ENCODE measurements at regions not wholly inside any gene's neighbourhood (a gene's known extent, or its start where the extent isn't known, plus 50 kb on each side); places are given as distances from the start of the nearest gene placed in this dataset.

DNA sequence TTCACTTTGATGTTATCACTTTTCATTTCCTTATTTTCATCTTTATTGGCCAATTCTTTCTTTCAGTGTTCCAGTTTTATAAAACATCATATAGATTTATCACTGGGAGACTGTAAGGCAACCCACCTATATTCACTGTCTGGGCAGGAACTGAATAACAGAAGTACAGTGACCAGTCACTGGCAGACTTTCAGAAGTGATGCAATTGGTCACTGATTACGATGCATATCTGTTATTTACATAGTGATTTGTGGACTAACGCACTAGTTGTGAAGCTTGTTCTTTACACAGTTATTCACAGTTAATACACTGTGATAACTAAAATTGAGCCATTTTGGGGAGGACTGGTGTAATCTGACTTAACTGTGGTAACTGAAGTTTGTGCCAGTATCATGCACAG, 190.2 kb upstream of the DPH6 start:
- DNase-seq = no peak

DNA sequence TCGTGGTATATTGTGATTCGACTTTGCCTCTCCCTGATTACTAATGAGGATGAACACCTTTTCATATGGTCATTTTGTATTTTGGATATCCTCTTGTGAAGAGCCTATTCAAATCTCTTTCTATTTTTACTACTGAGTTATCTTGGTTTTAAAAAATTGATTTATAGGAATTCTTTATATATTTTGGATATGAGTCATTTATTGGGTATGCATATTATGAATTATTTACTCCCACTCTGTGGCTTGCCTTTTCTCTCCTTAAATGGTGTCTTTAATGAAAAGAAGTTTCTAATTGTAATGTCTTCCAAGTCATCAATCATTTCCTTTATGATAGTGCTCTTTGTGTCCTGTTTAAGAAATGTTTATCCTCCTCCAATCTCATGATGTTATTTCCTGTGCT, 191.5 kb upstream of the DPH6 start:
- DNase-seq = no peak

DNA sequence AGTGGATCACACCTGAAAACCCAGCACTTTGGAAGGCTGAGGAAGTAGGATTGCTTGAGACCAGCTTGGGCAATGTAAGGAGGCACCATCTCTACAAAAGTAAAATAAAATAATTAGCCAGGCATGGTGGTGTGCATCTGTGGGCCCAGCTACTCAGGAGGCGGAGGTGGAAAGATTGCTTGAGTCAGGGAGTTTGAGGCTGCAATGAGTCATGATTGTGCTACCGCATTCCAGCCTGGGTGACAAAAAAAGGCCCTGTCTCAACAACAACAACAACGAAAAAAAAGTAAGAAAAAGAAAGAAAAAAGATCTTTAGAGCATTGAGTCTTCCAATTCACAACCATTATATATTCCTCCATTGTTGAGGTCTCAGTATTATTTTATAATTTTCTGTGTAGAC, 192.4 kb upstream of the DPH6 start:
- no peak for DNase-seq

DNA sequence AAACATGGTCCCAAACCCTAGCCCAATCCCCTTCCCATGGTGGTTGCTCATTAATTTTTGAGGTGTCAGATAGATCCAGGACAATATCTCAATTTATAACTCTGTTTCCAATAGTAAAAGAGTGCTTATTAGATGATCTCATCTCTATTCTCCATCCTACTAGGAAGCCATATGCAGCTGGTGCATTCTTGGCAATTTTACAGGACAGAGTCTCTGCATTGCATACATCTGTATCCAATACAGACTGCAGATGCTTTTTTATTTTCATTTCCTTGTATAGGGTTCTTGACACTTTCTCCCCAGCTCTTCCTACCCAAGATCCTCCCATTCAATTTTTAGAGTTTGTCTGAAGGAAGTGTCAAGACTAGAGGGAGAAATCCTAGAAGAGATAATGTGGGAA, 194.8 kb upstream of the DPH6 start:
- DNase-seq = no peak

DNA sequence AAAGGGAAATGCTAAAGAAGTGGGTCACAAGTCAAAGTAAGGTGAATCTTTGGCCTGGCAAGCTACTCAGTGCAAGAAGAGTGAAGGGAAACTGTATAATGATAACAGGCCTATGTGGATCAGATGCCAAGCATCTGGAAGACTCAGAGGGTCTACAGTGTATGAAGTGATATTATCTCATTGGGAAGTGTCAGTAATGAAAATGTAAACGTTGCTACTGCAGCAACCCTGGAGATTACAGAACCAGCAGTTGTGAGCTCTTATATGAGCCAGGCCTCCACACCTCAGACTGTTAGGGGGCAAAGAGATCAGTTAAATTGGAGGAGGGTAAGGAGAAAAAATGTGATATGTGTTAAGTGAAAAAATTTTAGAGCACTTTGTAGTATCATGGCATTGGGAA, 195.4 kb upstream of the DPH6 start:
- no peak for DNase-seq

DNA sequence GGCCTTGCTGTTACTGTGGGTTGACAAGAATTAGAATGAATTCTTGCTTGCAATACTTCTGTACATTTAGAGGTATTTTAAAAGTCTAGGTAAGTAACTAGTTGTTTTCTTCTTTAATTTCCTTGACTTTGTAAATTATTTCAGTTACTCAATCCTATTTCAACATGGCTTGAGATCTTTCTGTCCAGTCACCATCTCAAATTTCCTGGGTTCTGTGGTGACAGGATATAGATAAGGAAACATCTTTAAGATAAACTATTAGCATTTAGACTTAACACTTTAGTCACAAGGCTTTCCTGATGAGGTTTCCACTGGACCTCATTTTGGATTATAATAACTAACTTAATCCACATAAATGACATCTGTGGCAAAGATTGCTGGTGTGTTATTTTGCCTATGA, 195.9 kb upstream of the DPH6 start:
- no peak for DNase-seq

DNA sequence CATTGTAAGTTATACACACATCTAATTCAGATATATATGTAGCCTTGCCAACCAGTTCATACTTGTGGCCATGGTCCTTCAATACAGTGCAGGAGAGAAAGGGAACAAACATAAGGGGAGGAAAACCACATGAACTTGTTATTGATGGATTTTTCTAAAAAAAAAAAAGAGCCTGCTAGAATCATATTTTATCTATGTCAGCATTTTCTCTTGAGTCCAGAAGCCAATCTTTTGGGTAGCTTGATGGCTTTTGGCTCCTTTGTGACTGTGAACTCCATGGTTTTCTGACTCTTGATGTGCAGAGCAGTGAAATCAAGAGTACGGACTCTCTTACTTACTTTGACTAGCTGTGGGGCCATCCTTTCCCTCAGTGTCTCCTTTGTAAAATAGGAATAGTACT, 197.4 kb upstream of the DPH6 start:
- no peak for DNase-seq

DNA sequence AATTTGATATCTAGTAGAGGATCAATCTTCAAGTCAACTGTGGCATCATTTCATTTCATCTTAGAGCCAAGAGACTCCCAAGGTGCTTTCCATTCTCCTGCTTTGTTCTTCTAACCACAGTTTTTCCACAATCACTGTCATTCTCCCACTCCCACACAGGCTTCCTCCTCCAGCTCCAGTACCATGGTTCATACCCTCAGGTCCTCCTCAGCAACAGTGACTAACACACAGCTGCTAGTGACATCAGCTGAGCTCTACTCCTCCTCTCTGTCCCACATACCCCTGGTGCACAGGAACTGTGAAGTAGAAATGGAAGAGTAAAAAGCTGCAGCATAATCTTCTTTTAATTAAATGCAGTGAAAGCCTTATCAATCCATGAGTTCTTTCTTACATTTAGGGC, 200.2 kb upstream of the DPH6 start:
- DNase-seq = no peak

DNA sequence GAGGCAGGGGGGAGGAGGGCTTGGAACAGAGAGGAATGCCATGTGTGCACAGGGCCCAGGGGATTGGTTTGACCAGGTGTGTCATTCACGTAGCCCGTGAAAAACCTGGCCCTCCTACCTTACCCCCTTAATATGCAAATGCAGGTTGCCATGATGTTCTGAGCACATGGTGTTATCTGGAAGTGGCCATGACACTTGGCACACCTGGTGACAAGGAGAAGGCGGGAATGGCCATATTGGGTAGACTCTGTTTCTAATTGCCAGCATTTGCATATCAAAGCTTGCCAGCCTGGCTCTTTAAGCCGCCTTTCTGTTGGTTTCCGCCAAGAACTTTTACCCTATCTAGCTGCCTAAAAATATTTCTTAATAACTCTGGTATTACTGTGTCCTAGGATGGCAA, 202.1 kb upstream of the DPH6 start:
- DNase-seq = no peak

DNA sequence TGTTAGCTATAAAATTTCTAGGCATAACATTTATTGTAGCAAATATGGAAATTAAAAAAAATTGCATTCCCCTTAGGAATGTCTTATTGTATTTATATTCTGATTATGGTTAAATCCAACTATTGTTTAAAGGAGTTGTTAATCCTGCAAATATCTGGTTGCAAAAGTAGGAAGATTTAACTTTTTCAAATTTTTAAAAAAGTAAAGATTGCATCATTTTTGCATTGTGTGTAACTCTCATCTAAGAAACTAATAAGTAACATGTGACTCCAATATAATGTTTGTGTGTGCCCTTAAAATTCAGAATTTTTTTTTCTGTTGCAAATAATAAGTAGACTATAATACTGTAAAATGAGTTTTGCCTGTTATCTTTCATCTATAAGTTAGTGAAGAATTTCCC, 204.1 kb upstream of the DPH6 start:
- no peak for DNase-seq

DNA sequence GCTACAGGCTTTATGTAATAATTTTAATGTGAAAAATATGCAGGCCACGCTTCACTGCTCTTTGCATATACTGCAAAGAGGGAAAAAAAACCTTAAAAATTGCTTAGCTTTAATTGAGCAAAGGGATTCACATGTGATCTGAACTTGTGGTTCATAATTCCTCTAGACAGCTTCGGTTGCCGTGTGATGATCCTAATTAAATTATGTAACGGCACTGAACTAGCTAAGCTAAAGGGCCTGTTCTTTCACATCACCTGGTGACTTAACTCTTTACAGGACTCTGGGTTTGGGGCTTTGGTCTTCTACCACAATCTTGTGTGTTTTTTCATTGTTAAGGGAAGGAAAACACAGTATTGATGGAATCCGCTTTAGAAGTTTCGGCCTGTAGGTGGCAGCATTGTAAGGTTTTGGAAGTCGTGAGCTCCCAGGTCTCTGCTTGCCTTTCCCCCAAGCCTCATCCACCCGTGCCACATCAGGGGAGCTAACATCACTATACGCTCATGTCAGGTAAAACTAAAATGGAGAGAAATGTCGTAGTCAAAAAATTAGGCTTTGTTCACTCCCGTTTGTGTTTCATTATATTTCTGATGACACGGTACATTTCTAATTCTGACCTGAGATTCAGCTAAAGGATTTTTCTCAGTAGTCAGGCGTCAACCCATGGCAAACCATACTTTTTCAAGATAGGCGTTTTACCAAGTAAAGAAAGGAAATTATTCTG, 205.6 kb upstream of the DPH6 start:
- DNase-seq = peak; percentile 32

DNA sequence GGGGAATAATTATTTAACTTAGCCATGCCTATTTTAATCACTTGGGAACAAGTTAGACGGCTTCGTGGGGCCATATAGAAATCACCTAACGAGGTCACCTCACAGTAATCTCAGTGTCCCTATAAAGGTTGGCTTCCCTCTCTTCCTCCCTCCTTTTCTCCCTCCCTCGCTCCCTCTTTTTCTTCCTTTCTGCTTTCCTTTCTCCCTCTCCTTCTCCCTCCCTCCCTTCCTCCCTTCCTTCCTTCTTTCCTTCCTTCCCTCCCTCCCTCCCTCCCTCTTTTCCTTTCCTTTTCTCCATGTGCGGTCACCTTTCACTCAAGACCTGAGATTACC, 206.1 kb upstream of the DPH6 start:
- DNase-seq = no peak

DNA sequence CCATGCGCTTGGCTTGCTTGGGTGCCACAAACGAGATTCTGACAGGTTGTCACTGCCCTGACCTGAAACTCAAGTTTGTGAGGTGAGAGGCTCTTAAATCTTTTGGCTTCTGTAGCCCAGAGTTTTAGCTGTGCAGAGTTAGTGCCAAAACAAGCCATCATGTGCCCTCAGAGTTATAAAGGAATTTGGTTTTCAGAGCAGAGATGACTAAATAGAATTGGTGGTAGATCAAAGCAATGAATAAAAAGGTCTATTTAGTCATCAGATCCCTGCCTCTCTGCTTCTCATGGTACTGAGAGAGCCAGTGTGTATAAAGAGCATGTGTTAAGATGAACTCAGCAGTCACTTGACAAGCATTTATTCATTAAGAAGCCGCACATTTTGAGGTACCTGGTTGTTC, 207.5 kb upstream of the DPH6 start:
- no peak for DNase-seq

DNA sequence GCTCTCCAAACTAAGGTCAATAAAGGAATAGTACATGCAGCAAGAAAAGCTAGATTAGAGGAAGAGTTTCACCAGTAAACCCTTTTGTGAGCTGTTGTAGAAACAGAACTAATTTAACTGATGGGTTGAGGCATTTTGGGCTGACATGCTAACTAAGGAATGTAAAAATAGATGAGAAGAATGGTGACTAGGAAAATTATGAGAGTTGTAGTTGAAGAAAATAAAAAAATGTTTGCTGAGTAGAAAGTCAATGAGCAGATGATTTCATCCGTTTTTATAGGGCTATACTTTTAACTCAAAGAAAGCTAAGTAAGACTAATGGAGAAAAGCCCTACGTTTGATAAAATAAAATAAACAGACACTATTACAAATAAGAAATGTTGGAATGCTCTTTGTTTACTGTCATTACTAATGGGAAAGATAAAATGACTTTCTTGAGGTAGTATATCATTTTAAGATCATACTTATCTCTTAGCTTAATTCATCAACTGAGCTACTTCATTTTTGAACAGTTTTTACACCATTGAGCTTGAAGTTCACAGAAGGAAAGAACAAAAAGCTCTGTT, 209.4 kb upstream of the DPH6 start:
- DNase-seq = no peak

DNA sequence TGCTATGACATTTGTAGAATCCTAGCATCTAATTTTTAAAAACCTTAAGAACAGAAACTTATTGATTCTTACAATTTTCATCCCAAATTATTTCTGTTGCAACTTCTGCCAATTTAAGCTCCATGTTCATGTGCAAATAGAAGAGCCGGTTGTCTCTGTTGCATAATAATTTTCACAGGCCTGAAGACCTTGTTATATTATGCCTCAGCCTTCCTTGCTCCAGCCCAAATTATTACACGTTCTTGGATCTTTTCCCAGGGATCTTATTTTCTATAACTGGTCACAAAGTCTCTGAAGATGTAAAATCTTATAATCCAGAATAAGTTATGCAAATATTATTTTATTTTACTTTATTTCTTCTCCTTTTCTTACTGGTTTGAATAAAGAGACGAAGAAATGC, 210.7 kb upstream of the DPH6 start:
- no peak for DNase-seq

DNA sequence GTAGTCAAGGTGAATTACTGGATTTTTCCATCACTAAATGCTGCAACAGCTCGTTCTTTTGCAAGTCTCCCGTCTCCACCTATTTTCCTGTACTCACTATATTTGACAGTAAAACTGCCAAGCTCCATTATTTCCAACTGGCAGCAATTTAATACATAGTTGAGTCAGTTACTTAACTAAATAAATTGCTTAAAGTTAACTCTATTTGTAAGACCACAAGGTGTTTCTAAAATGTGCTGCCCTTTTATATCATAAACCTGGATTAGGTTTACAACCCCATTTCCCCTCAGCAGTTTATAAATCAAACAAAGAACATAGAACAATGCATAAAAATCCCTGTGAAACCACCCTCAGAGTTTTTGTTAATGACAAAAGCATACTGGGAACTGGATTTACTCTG, 211.4 kb upstream of the DPH6 start:
- DNase-seq = no peak

DNA sequence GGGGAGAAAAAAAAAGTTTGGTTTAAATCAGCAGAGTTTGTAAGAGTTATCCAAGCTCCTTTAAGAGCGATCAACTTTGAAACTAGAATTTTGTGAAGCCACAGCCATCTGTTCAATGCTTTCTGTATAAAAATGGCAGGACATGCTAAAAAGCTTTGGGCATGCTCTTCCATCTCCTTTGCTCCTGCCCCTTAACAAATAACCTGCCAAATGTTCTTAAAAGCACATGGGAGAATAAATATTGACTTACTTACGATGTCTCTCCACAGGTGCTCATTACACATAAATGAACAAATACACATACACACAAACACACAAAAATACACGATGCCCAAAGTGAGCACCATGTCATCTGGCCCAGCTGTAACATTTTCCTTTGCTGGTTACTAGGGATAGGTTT, 211.8 kb upstream of the DPH6 start:
- DNase-seq = no peak

DNA sequence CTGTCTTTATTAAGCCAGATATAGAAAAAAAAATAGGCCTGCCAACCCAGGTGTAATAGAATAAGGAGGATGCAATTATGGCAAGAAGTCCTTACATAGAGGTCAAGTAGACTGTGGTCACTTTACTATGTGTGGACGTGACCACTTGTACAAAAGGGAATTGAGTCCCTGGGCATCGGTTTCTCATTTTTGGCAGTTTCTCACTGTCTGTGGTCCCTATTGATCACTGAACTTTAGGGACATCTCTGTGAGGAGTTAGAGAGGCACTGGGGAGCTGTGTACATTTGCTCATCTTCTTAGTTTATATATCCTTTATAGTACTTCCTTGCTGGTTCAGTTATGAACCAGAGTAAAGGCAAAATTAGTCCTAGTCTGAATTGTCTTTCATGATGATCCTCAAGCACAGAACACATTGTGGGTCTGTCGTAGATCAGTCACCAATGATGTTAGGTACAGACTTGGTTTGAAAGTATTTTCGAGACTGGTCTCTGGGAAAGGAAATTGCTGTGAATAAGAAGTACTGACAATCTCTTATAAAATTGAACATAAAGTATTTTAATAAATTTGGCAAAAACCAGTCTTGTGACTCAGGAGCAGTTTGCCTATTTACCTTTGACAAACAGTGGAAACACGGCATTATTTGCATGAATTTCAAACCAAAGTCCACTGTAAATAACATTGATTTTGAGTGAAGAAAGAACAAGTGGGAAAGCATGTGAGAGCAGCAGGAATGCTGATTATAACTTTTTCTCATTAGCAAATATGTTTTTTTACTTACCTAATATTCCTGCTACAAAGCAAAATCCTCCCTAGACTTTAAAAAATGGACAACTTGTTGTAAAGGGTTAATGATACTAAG, 218.9 kb upstream of the DPH6 start:
- no peak for DNase-seq

DNA sequence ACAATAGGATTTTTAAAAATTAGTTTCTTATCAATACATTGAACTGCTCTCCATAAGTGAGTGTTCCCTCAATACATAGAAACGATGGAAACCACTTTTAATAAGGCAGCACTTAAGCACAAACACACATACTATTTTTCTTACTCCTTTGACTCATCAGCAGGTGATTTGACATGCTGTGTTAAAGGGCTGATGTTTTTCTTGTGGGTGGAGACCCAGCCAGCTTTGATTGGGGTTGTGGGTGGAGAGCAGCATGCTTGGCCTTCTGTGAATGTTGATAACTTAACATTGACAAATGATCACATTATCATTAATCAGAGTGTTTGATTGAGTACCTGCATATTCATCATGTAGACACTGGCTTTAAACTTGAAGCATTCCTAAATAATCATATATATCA, 223.0 kb upstream of the DPH6 start:
- no peak for DNase-seq

DNA sequence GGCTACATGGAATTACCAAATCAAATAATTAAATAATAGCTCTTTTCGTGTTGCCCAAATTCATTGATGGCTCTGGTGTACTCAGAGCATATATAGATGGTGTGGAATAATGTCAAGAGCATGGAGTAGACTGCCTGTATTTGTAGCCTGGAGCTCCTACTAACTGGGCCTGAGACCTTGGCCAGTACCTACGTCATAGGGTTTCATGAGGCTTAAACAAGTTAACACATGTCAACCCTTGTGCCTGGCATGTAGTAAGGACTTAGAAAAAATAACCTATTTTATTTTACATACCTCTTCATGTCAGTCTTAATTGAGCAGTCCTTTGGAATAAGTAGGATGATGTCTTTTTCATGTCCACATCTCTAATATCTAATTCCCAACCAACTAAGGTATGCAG, 223.7 kb upstream of the DPH6 start:
- DNase-seq = no peak

DNA sequence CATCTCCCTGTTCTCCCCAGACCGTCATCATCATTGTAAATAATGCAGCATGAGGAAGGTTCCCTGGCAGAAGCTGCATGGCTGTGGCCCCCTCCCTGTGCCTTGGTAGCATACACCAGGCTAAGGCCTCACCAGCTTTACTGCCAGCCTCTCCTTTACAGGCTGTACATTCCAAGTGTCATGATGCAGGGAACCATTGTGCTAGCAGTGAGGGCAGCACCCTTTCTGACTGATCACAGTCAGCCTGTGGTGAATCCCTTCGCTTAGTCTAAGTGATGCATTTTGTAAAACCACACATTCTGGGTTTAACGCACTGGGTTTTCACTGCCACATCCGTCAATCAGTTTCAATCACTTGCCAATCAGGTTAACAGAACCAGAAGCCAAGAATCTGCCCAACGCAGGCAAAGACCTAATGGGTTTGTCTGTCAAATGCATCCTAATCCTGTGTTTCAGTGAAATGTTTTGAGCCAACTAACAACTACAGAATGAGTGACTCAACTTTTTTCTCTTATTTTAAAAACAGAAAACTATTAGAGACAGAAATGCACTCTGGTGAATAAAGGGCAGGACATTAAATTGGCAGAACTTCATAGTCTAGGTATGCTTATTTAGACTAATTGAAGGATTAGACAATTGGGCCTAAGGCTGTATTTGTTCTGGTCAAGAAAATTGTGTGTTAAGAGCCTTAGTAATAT, 225.9 kb upstream of the DPH6 start:
- DNase-seq = no peak

DNA sequence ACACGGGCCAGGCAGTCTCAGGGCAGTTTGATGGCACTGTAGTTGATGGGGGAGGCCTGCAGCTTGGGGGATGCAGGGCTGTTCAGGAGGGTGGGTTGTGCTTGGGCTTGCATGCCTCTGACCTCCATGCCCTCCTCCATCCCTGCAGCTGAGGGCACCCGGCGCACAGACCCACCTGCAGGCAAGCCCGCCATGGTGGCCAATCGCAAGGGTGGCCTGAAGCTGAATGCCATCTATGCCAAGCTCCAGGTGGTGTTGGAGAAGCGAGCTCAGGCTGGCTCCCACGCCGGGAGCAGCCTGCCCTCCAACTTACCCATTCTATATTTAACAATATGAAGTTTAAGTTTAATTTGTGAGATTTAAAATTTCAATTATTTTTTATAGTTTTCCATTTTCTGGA, 228.7 kb upstream of the DPH6 start:
- DNase-seq = no peak

DNA sequence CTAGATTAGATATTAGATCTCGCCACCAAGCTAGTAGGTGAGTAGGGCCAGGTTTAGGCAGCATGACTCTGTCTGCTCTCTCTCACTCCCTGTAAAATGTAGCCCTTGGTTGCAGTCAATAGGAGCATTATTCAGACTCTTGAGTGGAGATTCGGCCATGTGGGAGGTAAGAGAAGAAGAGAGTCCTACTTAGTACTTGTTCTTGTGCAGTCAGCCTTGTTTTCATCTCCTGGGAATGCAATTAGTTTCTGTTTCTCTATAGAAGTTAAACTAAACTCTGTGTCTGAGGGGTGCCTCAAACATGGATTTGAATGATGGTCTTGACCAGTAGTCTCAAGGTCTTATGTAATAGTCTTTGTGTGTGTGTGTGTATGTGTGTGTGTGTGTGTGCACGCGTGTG, 229.5 kb upstream of the DPH6 start:
- DNase-seq = no peak

DNA sequence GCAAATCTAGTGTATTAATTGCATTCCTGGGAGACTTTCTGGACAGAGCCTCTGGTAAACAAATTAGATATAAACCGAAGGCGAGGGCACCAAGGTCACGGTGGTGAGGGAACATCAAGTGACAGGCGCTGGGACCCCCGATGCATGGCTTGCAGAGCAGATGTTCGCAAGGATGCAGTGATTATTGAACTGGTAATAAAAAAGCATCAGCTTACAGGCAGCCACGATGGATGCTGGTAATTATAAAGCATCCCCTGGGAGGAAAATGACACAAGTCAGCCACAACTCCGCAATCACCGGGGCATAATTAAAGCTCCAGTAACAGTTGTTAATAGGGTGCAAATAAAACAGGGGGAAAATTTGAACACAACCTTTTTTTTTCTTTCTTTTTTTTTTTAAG, 231.1 kb upstream of the DPH6 start:
- DNase-seq = no peak

All from NCI-H146 (cell line).